DOHH2 (cell line): ENCODE measurements at regions not wholly inside any gene's neighbourhood (a gene's known extent, or its start where the extent isn't known, plus 50 kb on each side); places are given as distances from the start of the nearest gene placed in this dataset.

Source experiments
- EZH2phosphoT487 ChIP-seq: fragments of 200-600 bp; sonication (generic); IDR thresholded peaks from 2 replicates; pipeline ENCODE4 v1.6.1; 2017; ENCODE audit warnings: borderline replicate concordance, mild to moderate bottlenecking, antibody characterized with exemption, low read length, moderate library complexity, mixed read lengths
- TF ChIP-seq, protein P1 (sequence below): fragments of 200-600 bp; sonication (generic); IDR thresholded peaks from one replicate; pipeline ENCODE4 v1.5.1; 2014; ENCODE audit warnings: antibody characterized with exemption, mild to moderate bottlenecking, low read depth, low read length; ENCODE audit not compliant: poor library complexity, severe bottlenecking

DNA sequence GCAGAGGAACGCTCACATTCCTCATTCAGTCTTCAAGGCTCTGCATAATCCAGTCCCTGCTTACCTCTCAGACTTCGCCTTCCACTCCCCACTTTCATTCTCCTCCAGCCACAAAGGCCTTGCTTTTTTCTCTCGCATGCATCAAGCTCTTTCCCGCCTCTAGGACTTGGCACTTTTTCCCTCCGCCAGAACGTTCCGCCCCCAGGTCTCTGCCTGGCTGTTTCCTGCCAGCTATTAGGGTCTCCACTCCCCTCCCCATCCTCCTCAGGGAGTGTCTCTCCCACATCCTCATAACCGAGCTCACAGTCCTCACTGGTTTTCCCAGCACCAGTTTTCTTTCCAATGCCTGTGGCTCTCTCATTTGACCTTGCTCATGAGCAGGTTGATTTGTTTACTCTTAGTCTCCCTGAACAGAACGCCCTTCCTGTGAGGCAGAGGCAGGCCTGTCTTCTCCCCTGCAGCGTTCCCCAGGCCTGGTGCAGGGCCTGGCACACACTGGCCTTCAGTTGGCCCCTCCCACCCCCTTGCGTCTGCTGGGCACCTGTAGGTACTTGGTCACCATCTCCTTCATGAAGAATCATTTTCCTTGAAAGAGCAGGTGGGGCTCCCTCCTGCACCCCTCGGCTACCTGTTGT, 75.2 kb downstream of the RTL6 start:
- TF ChIP-seq, protein P1, sequence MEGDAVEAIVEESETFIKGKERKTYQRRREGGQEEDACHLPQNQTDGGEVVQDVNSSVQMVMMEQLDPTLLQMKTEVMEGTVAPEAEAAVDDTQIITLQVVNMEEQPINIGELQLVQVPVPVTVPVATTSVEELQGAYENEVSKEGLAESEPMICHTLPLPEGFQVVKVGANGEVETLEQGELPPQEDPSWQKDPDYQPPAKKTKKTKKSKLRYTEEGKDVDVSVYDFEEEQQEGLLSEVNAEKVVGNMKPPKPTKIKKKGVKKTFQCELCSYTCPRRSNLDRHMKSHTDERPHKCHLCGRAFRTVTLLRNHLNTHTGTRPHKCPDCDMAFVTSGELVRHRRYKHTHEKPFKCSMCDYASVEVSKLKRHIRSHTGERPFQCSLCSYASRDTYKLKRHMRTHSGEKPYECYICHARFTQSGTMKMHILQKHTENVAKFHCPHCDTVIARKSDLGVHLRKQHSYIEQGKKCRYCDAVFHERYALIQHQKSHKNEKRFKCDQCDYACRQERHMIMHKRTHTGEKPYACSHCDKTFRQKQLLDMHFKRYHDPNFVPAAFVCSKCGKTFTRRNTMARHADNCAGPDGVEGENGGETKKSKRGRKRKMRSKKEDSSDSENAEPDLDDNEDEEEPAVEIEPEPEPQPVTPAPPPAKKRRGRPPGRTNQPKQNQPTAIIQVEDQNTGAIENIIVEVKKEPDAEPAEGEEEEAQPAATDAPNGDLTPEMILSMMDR: no peak
- no peak for TF ChIP-seq EZH2phosphoT487
